GM23248 (cell line): ENCODE measurements at regions not wholly inside any gene's neighbourhood (a gene's known extent, or its start where the extent isn't known, plus 50 kb on each side); places are given as distances from the start of the nearest gene placed in this dataset.

Experiments used
- DNase-seq: peaks from one replicate; pipeline ENCODE4 v3.0.0-alpha.2; 2015
- H2AFZ ChIP-seq: fragments of 200-600 bp; sonication (generic); 2 replicates; pipeline ENCODE4 v1.6.1; 2016; ENCODE audit warnings: antibody characterized with exemption
- H3F3A ChIP-seq: fragments of 200-600 bp; sonication (generic); 2 replicates; pipeline ENCODE4 v1.6.1; 2016; ENCODE audit warnings: mild to moderate bottlenecking, antibody characterized with exemption, mixed run types; ENCODE audit not compliant: insufficient read depth
- H3K27ac ChIP-seq: fragments of 200-600 bp; sonication (generic); 2 replicates; pipeline ENCODE4 v1.5.1; 2016; ENCODE audit warnings: mild to moderate bottlenecking
- H3K27me3 ChIP-seq: fragments of 200-600 bp; sonication (generic); replicated peaks from 2 replicates; pipeline ENCODE4 v1.6.1; 2016; ENCODE audit warnings: mild to moderate bottlenecking; ENCODE audit not compliant: insufficient read depth
- H3K36me3 ChIP-seq: fragments of 200-600 bp; sonication (generic); 2 replicates; pipeline ENCODE4 v1.6.1; 2016; ENCODE audit warnings: low read depth, mild to moderate bottlenecking
- H3K4me1 ChIP-seq: fragments of 200-600 bp; sonication (generic); 2 replicates; pipeline ENCODE4 v1.6.1; 2016; ENCODE audit warnings: mild to moderate bottlenecking; ENCODE audit not compliant: insufficient read depth
- H3K4me2 ChIP-seq: fragments of 200-600 bp; sonication (generic); one replicate; pipeline ENCODE4 v1.6.1; 2016; ENCODE audit warnings: mild to moderate bottlenecking; ENCODE audit not compliant: unreplicated experiment
- H3K4me3 ChIP-seq: fragments of 200-600 bp; sonication (generic); 2 replicates; pipeline ENCODE4 v1.5.1; 2016; ENCODE audit warnings: mild to moderate bottlenecking
- H3K79me2 ChIP-seq: fragments of 200-600 bp; sonication (generic); 2 replicates; pipeline ENCODE4 v1.6.1; 2016; ENCODE audit warnings: mild to moderate bottlenecking; ENCODE audit not compliant: insufficient read depth
- H3K9ac ChIP-seq: fragments of 200-600 bp; sonication (generic); 2 replicates; pipeline ENCODE4 v1.6.1; 2016; ENCODE audit warnings: mild to moderate bottlenecking
- H3K9me2 ChIP-seq: fragments of 200-600 bp; sonication (generic); 2 replicates; pipeline ENCODE4 v1.6.1; 2016; ENCODE audit warnings: mixed run types, mild to moderate bottlenecking, moderate library complexity; ENCODE audit not compliant: insufficient read depth
- H3K9me3 ChIP-seq: fragments of 200-600 bp; sonication (generic); one replicate; pipeline ENCODE4 v1.6.1; 2017; ENCODE audit warnings: low read depth
- H4K20me1 ChIP-seq: fragments of 200-600 bp; sonication (generic); 2 replicates; pipeline ENCODE4 v1.6.0; 2016; ENCODE audit not compliant: insufficient read depth
- EZH2 ChIP-seq: fragments of 200-600 bp; sonication (generic); IDR thresholded peaks from 2 replicates; pipeline ENCODE4 v1.6.1; 2018; ENCODE audit warnings: antibody characterized with exemption, mild to moderate bottlenecking; ENCODE audit not compliant: insufficient read depth, poor library complexity, severe bottlenecking
- EZH2phosphoT487 ChIP-seq: fragments of 200-600 bp; sonication (generic); IDR thresholded peaks from 2 replicates; pipeline ENCODE4 v1.6.1; 2018; ENCODE audit warnings: antibody characterized with exemption, moderate library complexity, mild to moderate bottlenecking, low read depth; ENCODE audit not compliant: insufficient read depth
- WGBS, 2 experiments: methylation state at CpG; one replicate each; pipeline ENCODE4 v1.1.6; 2015 to 2017; ENCODE audit warnings: low lambda C conversion rate in 2 of 2, low coverage in 1 of 2; ENCODE audit errors: missing lambda C conversion rate in 2 of 2; 5-methylcytosine and 5-hydroxymethylcytosine counted together
- in situ Hi-C: fragments of 300-500 bp; cut with MboI; formaldehyde crosslinking; loops from 2 replicates; pipeline ENCODE4 v1.15.0; 2020

- Histone ChIP-seq H3K9me2 (no peaks in the 10 kb centered on the region), H3K79me2 (no peaks in the 10 kb centered on the region), H3K4me2 (no peak overlapping the region), H3K4me3 (no peak overlapping the region), H3K27ac (no peak overlapping the region), H3K9ac (no peak overlapping the region), H3K36me3 (no peaks in the 10 kb centered on the region), H3K4me1 (no peaks in the 10 kb centered on the region), H3K27me3 (no peaks in the 10 kb centered on the region), H2AFZ (no peak overlapping the region), H3F3A (no peaks in the 10 kb centered on the region), H4K20me1 (no peaks in the 10 kb centered on the region), H3K9me3 (no peaks in the 10 kb centered on the region)
- TF ChIP-seq EZH2: no peak
- no peak for TF ChIP-seq EZH2phosphoT487
- in situ Hi-C loops: no loop called here
- DNase-seq: no peak
Measured at GRCh38 chr4:120617171-120617570, 305.4 kb downstream of the PRDM5 start.

DNA sequence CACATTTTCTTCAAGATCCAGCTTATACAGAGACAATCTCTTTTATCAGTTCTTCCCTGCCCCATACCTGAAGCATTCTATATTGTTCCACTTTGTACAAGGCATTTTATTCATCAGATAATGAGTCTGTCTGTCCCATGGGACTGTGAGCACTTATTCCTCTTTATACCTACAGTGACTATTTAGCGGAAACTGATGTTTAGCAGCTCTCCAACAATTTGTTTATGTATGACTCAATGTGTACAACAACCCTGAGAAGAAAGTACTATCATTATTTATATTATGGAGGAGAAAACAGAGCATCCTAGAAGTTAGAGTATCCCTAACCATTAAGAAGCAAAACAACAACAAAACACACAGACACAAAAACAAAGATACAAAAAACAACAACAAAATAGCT lies 306.5 kb downstream of the PRDM5 start:
- Histone ChIP-seq H3K9me2 (no peaks in the 10 kb centered on the region), H3K4me3 (no peak overlapping the region), H2AFZ (no peak overlapping the region), H3K4me1 (no peaks in the 10 kb centered on the region), H3K4me2 (no peak overlapping the region), H3K79me2 (no peaks in the 10 kb centered on the region), H3K36me3 (no peaks in the 10 kb centered on the region), H4K20me1 (no peaks in the 10 kb centered on the region), H3K9ac (no peak overlapping the region), H3K27ac (no peak overlapping the region), H3K9me3 (no peaks in the 10 kb centered on the region), H3F3A (no peaks in the 10 kb centered on the region), H3K27me3 (no peaks in the 10 kb centered on the region)
- TF ChIP-seq EZH2 (no peak), EZH2phosphoT487 (no peak)
- DNase-seq: no peak
- 65 to 80% methylated on average over 1 of the region's 1 CpG for WGBS, 2 experiments
- in situ Hi-C loops: no loop called here

- H3K9me3 ChIP-seq: no peaks in the 10 kb centered on the region
- no peaks in the 10 kb centered on the region for H3K36me3 ChIP-seq
- no peaks in the 10 kb centered on the region for H3K9me2 ChIP-seq
- H3K4me2 ChIP-seq: no peak overlapping the region
- H3K79me2 ChIP-seq: no peaks in the 10 kb centered on the region
- H3F3A ChIP-seq: no peaks in the 10 kb centered on the region
- H3K27ac ChIP-seq: no peak overlapping the region
- no peaks in the 10 kb centered on the region for H4K20me1 ChIP-seq
- H3K27me3 ChIP-seq: no peaks in the 10 kb centered on the region
- no peak overlapping the region for H3K4me3 ChIP-seq
- no peak for TF ChIP-seq EZH2
- TF ChIP-seq EZH2phosphoT487: no peak
- WGBS, 2 experiments: 81 to 84% methylated on average over 1 of the region's 1 CpG
- in situ Hi-C loops: no loop called here
- H3K4me1 ChIP-seq: no peaks in the 10 kb centered on the region
- no peak overlapping the region for H3K9ac ChIP-seq
- no peak overlapping the region for H2AFZ ChIP-seq
- no peak for DNase-seq
Measured at GRCh38 chr4:120613778-120614177, 308.7 kb downstream of the PRDM5 start.

DNA sequence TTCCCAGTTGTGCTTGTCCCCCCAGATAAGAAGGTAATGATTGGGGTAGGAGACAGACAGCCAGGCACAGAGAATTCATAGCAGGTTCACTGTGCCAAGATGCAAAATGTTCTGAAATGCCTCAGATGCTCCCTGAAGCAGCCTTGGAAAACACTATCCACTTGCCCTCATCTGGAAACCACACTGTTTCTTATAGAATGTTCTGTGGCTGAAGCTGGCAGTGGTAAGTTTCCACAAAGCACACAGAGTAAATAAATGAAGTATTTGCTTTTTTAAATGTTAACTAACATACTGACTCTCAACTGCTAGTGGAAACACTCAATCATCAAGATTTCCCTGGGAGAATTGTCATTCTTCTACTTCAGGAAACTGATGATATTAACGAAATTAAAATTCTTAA lies 311.4 kb downstream of the PRDM5 start:
- Histone ChIP-seq H3K27me3 (no peaks in the 10 kb centered on the region), H3K9me2 (no peaks in the 10 kb centered on the region), H3K79me2 (no peaks in the 10 kb centered on the region), H3K4me1 (no peaks in the 10 kb centered on the region), H3K4me2 (no peak overlapping the region), H3K4me3 (no peak overlapping the region), H3F3A (no peaks in the 10 kb centered on the region), H2AFZ (no peak overlapping the region), H3K9me3 (no peaks in the 10 kb centered on the region), H3K27ac (no peak overlapping the region), H3K36me3 (no peaks in the 10 kb centered on the region), H3K9ac (no peak overlapping the region), H4K20me1 (no peaks in the 10 kb centered on the region)
- in situ Hi-C loops: no loop called here
- DNase-seq: no peak
- 32 to 43% methylated on average over 1 of the region's 1 CpG for WGBS, 2 experiments
- TF ChIP-seq EZH2phosphoT487: no peak
- TF ChIP-seq EZH2: no peak

DNA sequence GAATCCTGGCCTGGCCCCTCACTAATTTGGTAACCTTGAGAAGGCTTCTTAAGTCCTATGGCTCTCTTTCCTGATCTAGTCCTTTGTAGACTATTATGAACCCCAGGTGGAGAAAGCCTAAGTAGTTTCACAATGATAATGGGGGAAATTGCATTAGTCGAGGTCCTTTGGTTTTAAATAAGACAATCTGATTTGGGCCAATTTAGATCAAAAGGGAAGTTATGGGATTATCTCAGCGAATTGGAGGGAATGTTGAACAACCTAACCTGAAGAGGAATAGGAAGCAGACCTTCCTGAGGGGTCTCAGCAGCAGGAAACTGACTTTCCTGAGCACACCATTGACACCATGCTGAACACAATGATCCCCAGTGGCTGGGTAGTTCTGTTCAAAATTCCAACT lies 331.5 kb downstream of the PRDM5 start:
- Histone ChIP-seq H4K20me1 (no peaks in the 10 kb centered on the region), H3K79me2 (no peaks in the 10 kb centered on the region), H3K9me3 (no peaks in the 10 kb centered on the region), H2AFZ (no peak overlapping the region), H3K9ac (no peak overlapping the region), H3K4me3 (no peak overlapping the region), H3K4me2 (no peak overlapping the region), H3K9me2 (0 out of 2 replicates have a peak, but pooled peaks cover 3% of the 10 kb centered on the region), H3K4me1 (no peaks in the 10 kb centered on the region), H3F3A (no peaks in the 10 kb centered on the region), H3K27ac (no peak overlapping the region), H3K27me3 (no peaks in the 10 kb centered on the region), H3K36me3 (no peaks in the 10 kb centered on the region)
- no peak for DNase-seq
- TF ChIP-seq EZH2 (no peak), EZH2phosphoT487 (no peak)
- in situ Hi-C loops: no loop called here
- 37% methylated on average over 2 of the region's 2 CpGs for WGBS, 2 experiments
